ENCODE measurements at regions not wholly inside any gene's neighbourhood (a gene's known extent, or its start where the extent isn't known, plus 50 kb on each side); places are given as distances from the start of the nearest gene placed in this dataset.

DNA sequence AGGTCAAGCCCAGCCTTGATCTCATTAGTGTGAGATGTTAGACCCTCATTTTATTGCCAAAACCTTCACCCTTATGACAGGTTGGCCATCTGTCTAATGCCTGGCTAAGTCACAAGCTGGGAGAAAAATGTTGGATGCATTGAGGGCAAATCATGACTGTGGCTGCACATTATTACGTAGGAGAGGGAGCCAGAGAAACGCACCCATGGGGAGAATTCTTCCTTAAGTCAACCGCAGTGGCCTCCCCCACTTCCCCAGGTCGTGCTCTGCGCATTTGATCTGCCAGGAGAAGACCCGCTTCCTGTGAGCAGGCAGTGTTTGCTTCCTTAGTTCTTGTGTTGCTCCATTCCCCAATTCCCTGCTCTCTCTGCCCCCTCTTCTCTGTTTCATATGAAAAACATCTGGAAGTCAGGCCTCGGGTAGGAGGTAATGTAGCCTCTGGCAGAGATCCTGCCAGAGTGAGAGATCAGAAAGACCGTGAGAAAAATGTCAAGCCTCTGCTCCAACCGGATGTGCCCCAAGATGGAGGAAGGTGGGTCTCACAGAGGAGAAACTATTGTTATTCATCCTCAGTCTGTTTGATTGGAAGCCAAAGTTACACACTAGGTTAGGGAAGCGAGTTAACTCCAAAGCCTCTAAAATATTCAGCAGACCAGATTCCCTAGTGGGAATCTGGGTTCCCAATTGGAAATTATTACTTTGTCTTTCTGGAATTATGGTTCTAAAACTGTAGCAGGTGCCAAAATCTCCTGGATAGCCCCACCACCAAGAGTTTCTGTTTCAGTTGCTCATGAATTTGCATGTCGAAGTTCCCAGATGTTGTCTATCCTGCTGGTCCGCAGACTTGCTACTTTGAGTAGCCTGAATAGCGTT is 144.3 kb upstream of the PELI1 start:
- intact Hi-C loops (cut with micrococcal nuclease), result no loop called here
- H3K36me3 ChIP-seq (replicated peaks in 1 of 2; ENCODE audit: control extremely low read depth in 1 of 2, control insufficient read depth in 1 of 2, extremely low read depth in 1 of 2, insufficient read depth in 2 of 2, low read length in 1 of 2), result no peaks in the 10 kb centered on the region
- Mint-ChIP-seq H3K4me3 (no peak overlapping the region), H3K27ac (no peak overlapping the region), H3K27me3 (peaks cover 3% of the 10 kb centered on the region), H3K9me3 (ENCODE audit: insufficient read depth) (no peaks in the 10 kb centered on the region), H3K4me1 (no peaks in the 10 kb centered on the region)
- WGBS (ENCODE audit: insufficient coverage), result 91% methylated on average over 11 of the region's 13 CpGs
- H3K9ac ChIP-seq (ENCODE audit: low read length), result no peak overlapping the region
- DNase-seq (no peak), ATAC-seq (ENCODE audit: low read depth) (no peak)
- POLR2A ChIA-PET, result no interaction called here
- H3K9me3 ChIP-seq (ENCODE audit: control extremely low read depth in 1 of 3, control insufficient read depth in 2 of 3, insufficient read depth in 1 of 3, low read length in 2 of 3), result no peaks in the 10 kb centered on the region
- no peaks in the 10 kb centered on the region for H4K20me1 ChIP-seq (ENCODE audit: control insufficient read depth, insufficient read depth, low read length, poor library complexity, severe bottlenecking)
- CTCF ChIA-PET, result no interaction called here
- no peak for TF ChIP-seq EZH2 (IDR thresholded peaks at IDR 0.05; ENCODE audit: borderline replicate concordance, insufficient read depth, low read depth, low read length, poor library complexity, severe bottlenecking)
- TF ChIP-seq, protein P1, sequence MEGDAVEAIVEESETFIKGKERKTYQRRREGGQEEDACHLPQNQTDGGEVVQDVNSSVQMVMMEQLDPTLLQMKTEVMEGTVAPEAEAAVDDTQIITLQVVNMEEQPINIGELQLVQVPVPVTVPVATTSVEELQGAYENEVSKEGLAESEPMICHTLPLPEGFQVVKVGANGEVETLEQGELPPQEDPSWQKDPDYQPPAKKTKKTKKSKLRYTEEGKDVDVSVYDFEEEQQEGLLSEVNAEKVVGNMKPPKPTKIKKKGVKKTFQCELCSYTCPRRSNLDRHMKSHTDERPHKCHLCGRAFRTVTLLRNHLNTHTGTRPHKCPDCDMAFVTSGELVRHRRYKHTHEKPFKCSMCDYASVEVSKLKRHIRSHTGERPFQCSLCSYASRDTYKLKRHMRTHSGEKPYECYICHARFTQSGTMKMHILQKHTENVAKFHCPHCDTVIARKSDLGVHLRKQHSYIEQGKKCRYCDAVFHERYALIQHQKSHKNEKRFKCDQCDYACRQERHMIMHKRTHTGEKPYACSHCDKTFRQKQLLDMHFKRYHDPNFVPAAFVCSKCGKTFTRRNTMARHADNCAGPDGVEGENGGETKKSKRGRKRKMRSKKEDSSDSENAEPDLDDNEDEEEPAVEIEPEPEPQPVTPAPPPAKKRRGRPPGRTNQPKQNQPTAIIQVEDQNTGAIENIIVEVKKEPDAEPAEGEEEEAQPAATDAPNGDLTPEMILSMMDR (IDR thresholded peaks at IDR 0.05), result no peak
- H3K4me1 ChIP-seq (ENCODE audit: control insufficient read depth in 2 of 2, insufficient read depth in 2 of 2, low read length in 2 of 2), result peaks cover 6 to 7% of the 10 kb centered on the region in 2 donors
- no peaks in the 10 kb centered on the region for H3K27me3 ChIP-seq (replicated peaks in 1 of 4; ENCODE audit: control extremely low read depth in 1 of 4, control insufficient read depth in 3 of 4, insufficient read depth in 4 of 4, low read length in 3 of 4)
- H3K4me2 ChIP-seq (replicated peaks; ENCODE audit: low read depth, low read length, poor library complexity, severe bottlenecking), result no peak overlapping the region
- H3K27ac ChIP-seq (ENCODE audit: low read length in 2 of 2), result no peak overlapping the region
- H3K4me3 ChIP-seq (ENCODE audit: control extremely low read depth in 1 of 5, extremely low read depth in 1 of 5, insufficient read depth in 1 of 5, low read depth in 2 of 5, low read length in 4 of 5), result no peak overlapping the region
- no peak overlapping the region for H2AFZ ChIP-seq (ENCODE audit: insufficient read depth, low read depth, low read length, poor library complexity, severe bottlenecking)
- H3K79me2 ChIP-seq (ENCODE audit: control insufficient read depth, insufficient read depth, low read length), result no peaks in the 10 kb centered on the region

DNA sequence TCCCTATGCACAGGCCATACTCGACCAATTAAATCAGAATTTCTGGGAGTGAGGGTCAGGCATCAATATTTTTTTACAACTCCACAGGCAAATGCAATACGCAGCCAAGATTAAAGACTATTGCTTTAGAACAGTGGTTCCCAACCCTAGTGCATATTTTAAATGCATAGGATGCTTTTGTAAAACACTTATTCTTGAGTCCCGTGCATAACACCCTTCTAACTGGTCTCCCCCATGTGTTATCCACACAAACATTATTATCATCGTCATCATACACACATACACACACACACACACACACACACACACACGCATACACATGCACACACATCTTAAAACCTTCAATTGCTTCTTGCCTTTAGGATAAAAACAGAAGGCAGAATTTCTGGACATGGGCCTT is 145.0 kb upstream of the PELI1 start:
- Histone ChIP-seq H3K27ac (ENCODE audit: low read length in 2 of 2) (no peak overlapping the region), H3K9ac (ENCODE audit: low read length) (no peak overlapping the region), H3K4me2 (replicated peaks; ENCODE audit: low read depth, low read length, poor library complexity, severe bottlenecking) (no peak overlapping the region), H3K4me3 (ENCODE audit: control extremely low read depth in 1 of 5, extremely low read depth in 1 of 5, insufficient read depth in 1 of 5, low read depth in 2 of 5, low read length in 4 of 5) (no peak overlapping the region), H4K20me1 (ENCODE audit: control insufficient read depth, insufficient read depth, low read length, poor library complexity, severe bottlenecking) (no peaks in the 10 kb centered on the region), H3K79me2 (ENCODE audit: control insufficient read depth, insufficient read depth, low read length) (no peaks in the 10 kb centered on the region), H3K4me1 (ENCODE audit: control insufficient read depth in 2 of 2, insufficient read depth in 2 of 2, low read length in 2 of 2) (peaks cover 0 to under 1% of the 10 kb centered on the region in 2 donors), H3K36me3 (replicated peaks in 1 of 2; ENCODE audit: control extremely low read depth in 1 of 2, control insufficient read depth in 1 of 2, extremely low read depth in 1 of 2, insufficient read depth in 2 of 2, low read length in 1 of 2) (no peaks in the 10 kb centered on the region), H2AFZ (ENCODE audit: insufficient read depth, low read depth, low read length, poor library complexity, severe bottlenecking) (no peak overlapping the region), H3K27me3 (replicated peaks in 1 of 4; ENCODE audit: control extremely low read depth in 1 of 4, control insufficient read depth in 3 of 4, insufficient read depth in 4 of 4, low read length in 3 of 4) (no peaks in the 10 kb centered on the region), H3K9me3 (ENCODE audit: control extremely low read depth in 1 of 3, control insufficient read depth in 2 of 3, insufficient read depth in 1 of 3, low read length in 2 of 3) (no peaks in the 10 kb centered on the region)
- CTCF ChIA-PET, result no interaction called here
- 100% methylated on average over 2 of the region's 5 CpGs for WGBS (ENCODE audit: insufficient coverage)
- Mint-ChIP-seq H3K9me3 (ENCODE audit: insufficient read depth) (no peaks in the 10 kb centered on the region), H3K27me3 (peaks cover 3% of the 10 kb centered on the region), H3K27ac (no peak overlapping the region), H3K4me3 (no peak overlapping the region), H3K4me1 (no peaks in the 10 kb centered on the region)
- ATAC-seq (ENCODE audit: low read depth) (no peak), DNase-seq (no peak)
- POLR2A ChIA-PET, result interaction anchor here (0.5 to 0.7 kb wide), 2 partner anchors 235 to 728 kb away, joined by 4 to 5 read pairs; partner anchors contain the start of gene AFTPH
- TF ChIP-seq, protein P1 (IDR thresholded peaks at IDR 0.05), result no peak
- TF ChIP-seq EZH2 (IDR thresholded peaks at IDR 0.05; ENCODE audit: borderline replicate concordance, insufficient read depth, low read depth, low read length, poor library complexity, severe bottlenecking), result no peak
- intact Hi-C loops (cut with micrococcal nuclease), result no loop called here

All from B cell (primary cell).